PC-9 (cell line): ENCODE measurements at regions not wholly inside any gene's neighbourhood (a gene's known extent, or its start where the extent isn't known, plus 50 kb on each side); places are given as distances from the start of the nearest gene placed in this dataset.

Experiments used
- EZH2 ChIP-seq: fragments of 200-600 bp; sonication (generic); IDR thresholded peaks from 2 replicates; pipeline ENCODE4 v1.8.0; 2017; ENCODE audit warnings: antibody characterized with exemption, low read depth
- TF ChIP-seq, protein P1 (sequence below): fragments of 200-600 bp; sonication (generic); conservative IDR thresholded peaks from 2 replicates; pipeline ENCODE4 v1.6.1; 2017; ENCODE audit warnings: mixed run types, antibody characterized with exemption, mild to moderate bottlenecking, moderate library complexity

DNA sequence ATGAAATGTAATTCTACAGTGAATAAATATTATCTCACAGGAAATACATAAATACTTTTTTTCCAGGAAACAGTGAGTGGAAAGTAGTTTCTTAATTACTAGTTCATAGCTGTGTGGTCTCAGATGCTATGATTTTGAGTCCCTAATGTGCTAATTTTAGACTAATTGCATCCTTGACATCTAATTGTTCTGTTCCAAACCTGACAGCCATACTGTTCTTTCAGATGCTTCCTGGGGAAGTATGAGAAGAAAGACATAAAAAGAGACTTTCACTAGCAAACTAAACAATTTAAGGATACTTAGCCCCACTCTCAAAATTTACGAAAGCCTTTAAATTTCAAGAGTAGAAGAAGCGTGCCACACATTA lies 350.9 kb upstream of the CDH20 start:
- TF ChIP-seq, protein P1, sequence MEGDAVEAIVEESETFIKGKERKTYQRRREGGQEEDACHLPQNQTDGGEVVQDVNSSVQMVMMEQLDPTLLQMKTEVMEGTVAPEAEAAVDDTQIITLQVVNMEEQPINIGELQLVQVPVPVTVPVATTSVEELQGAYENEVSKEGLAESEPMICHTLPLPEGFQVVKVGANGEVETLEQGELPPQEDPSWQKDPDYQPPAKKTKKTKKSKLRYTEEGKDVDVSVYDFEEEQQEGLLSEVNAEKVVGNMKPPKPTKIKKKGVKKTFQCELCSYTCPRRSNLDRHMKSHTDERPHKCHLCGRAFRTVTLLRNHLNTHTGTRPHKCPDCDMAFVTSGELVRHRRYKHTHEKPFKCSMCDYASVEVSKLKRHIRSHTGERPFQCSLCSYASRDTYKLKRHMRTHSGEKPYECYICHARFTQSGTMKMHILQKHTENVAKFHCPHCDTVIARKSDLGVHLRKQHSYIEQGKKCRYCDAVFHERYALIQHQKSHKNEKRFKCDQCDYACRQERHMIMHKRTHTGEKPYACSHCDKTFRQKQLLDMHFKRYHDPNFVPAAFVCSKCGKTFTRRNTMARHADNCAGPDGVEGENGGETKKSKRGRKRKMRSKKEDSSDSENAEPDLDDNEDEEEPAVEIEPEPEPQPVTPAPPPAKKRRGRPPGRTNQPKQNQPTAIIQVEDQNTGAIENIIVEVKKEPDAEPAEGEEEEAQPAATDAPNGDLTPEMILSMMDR, result no peak
- TF ChIP-seq EZH2, result no peak
